Activated CD4-positive, alpha-beta T cell treated with anti-CD3 and anti-CD28 coated beads, Interleukin-2, amount 10 ng/mL, durations not matched to agents 7 days and 5 days (primary cell): ENCODE measurements at regions not wholly inside any gene's neighbourhood (a gene's known extent, or its start where the extent isn't known, plus 50 kb on each side); places are given as distances from the start of the nearest gene placed in this dataset.
"Not testable (repeated sequence)": the region's sequence is repeated elsewhere in the genome, so short reads cannot be mapped to it uniquely, and the experiment has no call there.

ENCODE experiments used
- CTCF ChIA-PET: fragments of 350-600 bp; sonication (Branson Sonifier 250); formaldehyde crosslinking; loops from one replicate; lab custom pipeline; 2021; ENCODE audit warnings: antibody characterized with exemption; lab: Charles Lee
- POLR2A ChIA-PET: fragments of 350-600 bp; sonication (Branson Sonifier 250); formaldehyde crosslinking; loops from one replicate; lab custom pipeline; 2021; ENCODE audit warnings: antibody characterized with exemption; lab: Charles Lee
- DNase-seq: peaks from one replicate; pipeline ENCODE4 v3.0.0-alpha.2; 2020
- H3K27ac Mint-ChIP-seq: one replicate; pipeline ENCODE4 v1.8.0; 2021; ENCODE audit warnings: mild to moderate bottlenecking, moderate library complexity, mixed read lengths
- H3K27me3 Mint-ChIP-seq: one replicate; pipeline ENCODE4 v1.8.0; 2021; ENCODE audit warnings: mixed read lengths
- H3K36me3 Mint-ChIP-seq: one replicate; pipeline ENCODE4 v1.8.0; 2021; ENCODE audit warnings: low read depth, mixed read lengths
- H3K4me1 Mint-ChIP-seq: one replicate; pipeline ENCODE4 v1.8.0; 2021; ENCODE audit warnings: mixed read lengths
- H3K4me3 Mint-ChIP-seq: one replicate; pipeline ENCODE4 v1.8.0; 2021; ENCODE audit warnings: mild to moderate bottlenecking, moderate library complexity, mixed read lengths
- H3K9me3 Mint-ChIP-seq: one replicate; pipeline ENCODE4 v1.8.0; 2021; ENCODE audit warnings: mixed read lengths

DNA sequence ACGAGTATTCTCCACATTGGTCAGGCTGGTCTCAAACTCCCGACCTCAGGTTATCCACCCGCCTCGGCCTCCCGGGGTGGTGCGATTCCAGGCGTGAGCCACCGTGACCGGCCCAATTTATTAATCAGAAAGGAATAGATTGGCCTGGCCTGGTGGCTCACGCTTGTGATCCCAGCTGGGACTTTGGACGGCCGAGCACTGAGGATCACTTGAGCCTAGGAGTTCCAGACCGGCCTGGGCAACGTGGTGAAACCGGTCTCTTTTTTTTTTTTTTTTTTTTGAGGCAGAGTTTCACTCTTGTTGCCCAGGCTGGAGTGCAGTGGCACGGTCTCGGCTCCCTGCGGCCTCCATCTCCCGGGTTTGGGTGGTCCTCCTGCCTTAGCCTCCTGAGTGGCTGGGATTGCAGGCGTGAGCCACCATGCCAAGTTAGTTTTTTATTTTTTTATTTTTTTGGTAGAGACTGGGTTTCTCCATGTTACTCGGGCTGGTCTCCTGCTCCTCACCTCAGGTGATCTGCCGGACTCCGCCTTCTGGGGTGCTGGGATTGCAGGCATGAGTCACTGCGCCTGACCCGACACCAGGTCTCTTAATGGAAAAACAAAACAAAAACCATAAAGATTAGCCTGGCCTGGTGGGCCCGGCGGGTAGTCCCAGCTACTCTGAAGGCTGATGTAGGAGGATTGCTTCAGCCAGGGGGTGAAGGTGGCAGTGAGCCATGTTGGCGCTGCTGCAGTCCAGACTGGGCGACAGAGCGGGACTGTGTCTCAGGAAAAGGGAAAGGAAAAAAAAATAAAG is 141.0 kb downstream of the GOLGA6L22 start:
- DNase-seq, H3K27ac Mint-ChIP-seq, H3K4me1 Mint-ChIP-seq, POLR2A ChIA-PET, H3K36me3 Mint-ChIP-seq, H3K4me3 Mint-ChIP-seq, H3K9me3 Mint-ChIP-seq, H3K27me3 Mint-ChIP-seq, CTCF ChIA-PET: not testable (repeated sequence)

DNA sequence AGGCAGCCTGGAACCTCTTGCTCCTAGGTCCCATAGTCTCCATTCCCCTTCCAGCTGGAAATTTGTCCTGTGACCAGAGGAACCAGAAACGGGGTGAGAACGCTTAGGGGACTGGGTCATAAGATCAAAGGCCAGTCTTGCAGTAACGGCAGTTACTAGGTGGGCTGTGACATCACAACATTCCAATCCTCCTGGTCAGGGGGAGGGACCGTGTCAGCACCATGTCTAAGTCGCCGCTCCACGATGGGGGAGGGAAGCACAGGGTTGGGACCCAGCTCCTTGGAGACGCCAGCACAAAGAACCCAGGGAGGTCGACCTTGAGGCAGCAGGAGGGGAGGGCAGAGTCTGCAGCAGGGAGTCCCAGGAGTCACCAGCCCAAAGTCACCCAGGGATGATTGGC is 158.3 kb downstream of the GOLGA6L22 start:
- H3K36me3 Mint-ChIP-seq, H3K27me3 Mint-ChIP-seq, POLR2A ChIA-PET, H3K4me3 Mint-ChIP-seq, H3K4me1 Mint-ChIP-seq, DNase-seq, H3K9me3 Mint-ChIP-seq, CTCF ChIA-PET, H3K27ac Mint-ChIP-seq: not testable (repeated sequence)

DNA sequence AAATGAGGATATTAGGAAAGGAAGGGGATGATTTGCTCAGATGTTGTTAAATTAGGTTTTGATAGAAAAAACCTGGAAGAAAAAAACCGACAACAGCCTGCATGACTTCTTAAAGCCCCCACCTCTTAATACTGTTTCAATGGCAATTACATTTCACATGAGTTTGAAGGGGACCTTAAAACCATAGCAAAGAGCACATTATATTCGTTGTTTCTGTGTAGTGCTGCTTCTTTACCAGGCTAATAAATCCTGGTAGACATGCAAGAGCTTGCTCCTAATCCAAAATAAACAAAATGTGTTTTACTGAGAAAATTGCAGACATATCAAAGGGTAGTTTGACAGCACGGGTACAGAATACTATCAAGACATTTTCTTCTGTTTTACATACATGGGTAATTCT is 154.7 kb upstream of the NIPA1 start:
- H3K9me3 Mint-ChIP-seq, H3K27ac Mint-ChIP-seq, CTCF ChIA-PET, DNase-seq, H3K27me3 Mint-ChIP-seq, POLR2A ChIA-PET, H3K4me1 Mint-ChIP-seq, H3K36me3 Mint-ChIP-seq, H3K4me3 Mint-ChIP-seq: not testable (repeated sequence)

DNA sequence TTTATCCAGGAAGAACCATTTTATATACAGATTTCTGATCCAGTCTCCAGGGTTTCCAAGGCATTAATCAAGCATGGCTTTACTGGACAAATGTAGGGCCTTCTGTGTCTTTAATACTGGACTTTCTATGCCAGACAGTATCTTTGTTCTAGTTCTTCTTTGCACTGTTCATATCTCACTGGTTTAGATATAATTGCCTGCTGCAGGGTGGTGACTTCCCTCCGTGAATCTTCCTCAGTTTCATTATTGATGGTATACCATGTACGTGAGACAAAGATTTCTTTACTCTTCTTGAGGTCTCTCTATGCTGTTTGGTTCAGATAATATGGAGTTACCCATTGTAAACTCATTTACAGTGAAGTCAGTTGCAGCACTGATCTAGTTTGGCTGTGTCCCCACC is 146.5 kb upstream of the NIPA1 start:
- H3K4me3 Mint-ChIP-seq, CTCF ChIA-PET, H3K4me1 Mint-ChIP-seq, H3K36me3 Mint-ChIP-seq, H3K27ac Mint-ChIP-seq, H3K9me3 Mint-ChIP-seq, POLR2A ChIA-PET, DNase-seq: not testable (repeated sequence)
- peaks cover 14% of the 10 kb centered on the region for H3K27me3 Mint-ChIP-seq

DNA sequence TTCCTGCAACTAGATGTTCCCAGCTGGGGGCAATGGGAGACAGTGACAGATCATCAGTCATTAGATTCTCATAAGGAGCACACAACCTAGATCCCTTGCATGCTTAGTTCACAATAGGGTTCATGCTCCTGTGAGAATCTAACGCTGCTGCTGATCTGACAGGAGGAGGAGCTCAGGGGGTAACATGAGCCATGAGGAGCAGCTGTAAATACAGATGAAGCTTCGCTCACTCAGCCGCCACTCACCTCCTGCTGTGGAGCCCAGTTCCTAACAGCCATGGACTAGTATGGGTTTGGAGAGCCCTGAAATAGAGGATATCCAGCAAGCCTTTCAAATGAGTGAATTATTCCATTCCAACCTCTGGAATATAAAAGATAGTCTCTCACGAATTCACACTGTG is 137.0 kb upstream of the NIPA1 start:
- peaks cover 25% of the 10 kb centered on the region for H3K27me3 Mint-ChIP-seq
- POLR2A ChIA-PET, DNase-seq, CTCF ChIA-PET, H3K27ac Mint-ChIP-seq, H3K4me1 Mint-ChIP-seq, H3K4me3 Mint-ChIP-seq, H3K36me3 Mint-ChIP-seq, H3K9me3 Mint-ChIP-seq: not testable (repeated sequence)

DNA sequence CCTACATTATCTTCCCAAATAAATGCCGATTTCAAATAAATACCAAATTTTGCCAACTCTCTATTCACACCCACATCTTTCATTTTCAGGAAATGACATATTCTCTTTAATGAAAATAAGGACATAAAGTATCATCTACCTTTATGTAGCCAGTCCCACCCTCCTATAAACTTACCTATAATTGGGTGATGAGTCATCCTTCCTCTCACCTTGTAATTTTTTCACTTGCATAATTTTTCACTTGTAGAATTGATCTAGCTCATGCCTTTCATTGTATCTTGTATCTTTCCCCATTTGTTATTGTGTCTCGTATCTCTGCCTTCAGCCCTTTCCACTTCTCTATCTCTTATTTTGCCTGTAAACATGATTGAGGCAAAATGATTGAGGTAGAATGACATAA is 135.3 kb upstream of the NIPA1 start:
- H3K27me3 Mint-ChIP-seq = peaks cover 25% of the 10 kb centered on the region
- H3K9me3 Mint-ChIP-seq, CTCF ChIA-PET, H3K4me3 Mint-ChIP-seq, POLR2A ChIA-PET, H3K36me3 Mint-ChIP-seq, H3K27ac Mint-ChIP-seq, H3K4me1 Mint-ChIP-seq, DNase-seq: not testable (repeated sequence)

DNA sequence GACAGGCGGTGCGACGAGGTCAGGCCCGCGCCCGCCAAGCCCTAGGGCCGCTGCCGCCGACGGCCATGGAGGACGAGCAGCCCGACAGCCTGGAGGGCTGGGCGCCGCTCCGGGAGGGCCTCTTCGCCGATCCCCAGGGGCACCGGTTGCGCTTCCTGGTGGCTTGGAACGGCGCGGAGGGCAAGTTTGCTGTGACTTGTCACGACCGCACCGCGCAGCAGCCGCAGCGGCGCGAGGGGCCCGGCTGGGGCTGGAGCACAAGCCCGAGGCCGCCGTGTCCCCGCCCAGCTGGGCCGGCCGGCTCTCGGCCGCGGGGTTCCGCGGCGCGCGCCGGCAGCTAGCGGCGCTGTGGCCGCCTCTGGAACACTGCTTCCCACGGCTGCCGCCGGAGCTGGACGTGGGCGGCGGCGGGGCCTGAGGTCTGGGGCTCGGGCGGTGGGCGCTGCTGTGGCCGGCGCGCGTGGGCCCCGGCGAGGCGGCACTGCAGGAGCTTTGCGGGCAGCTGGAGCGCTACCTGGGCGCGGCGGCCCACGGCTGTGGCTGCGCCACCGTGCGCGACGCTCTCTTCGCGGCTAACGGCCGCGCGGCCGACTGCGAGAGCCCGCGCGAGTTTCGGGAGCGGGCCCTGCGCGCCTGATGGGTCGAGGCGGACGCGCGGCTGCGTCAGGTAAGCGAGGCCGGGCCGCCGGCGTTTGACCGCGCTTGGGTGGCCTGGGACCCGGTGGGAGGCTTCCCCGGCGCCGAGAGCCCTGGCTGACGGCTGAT is 122.0 kb upstream of the NIPA1 start:
- H3K9me3 Mint-ChIP-seq, POLR2A ChIA-PET, H3K36me3 Mint-ChIP-seq, CTCF ChIA-PET: not testable (repeated sequence)
- Mint-ChIP-seq H3K4me3 (peak overlapping the region; percentile 78), H3K27ac (peak overlapping the region; percentile 88), H3K4me1 (peaks cover 16% of the 10 kb centered on the region), H3K27me3 (peaks cover 15% of the 10 kb centered on the region)
- peak; percentile 30 for DNase-seq

DNA sequence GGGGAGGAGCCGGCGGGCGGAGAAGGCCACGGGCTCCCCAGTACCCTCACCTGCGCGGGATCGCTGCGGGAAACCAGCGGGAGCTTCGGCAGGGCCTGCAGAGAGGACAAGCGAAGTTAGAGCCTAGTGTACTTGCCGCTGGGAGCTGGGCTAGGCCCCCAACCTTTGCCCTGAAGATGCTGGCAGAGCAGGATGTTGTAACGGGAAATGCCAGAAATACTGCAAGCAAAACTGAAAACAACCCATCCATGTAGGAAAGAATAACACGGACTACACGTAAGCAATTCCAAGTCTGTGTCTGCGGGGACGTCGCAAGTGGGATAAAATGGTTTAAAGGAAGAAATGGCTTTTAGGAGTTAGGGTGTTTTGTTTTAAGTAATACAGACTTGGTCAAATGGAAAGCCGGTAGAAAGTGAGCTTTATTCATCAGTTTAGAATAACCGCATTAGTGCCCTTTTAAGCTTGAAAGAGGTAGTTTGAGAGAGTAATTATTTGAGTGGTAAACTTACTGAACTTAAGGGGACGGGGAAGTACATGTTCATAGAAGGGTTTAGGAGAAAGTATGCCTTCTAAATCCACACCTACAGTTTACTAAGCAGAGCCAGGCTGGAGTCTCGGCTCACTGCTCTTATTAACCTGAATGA is 121.3 kb upstream of the NIPA1 start:
- Mint-ChIP-seq H3K27me3 (peaks cover 15% of the 10 kb centered on the region), H3K27ac (peak overlapping the region; percentile 88), H3K4me3 (peak overlapping the region; percentile 78), H3K4me1 (peaks cover 16% of the 10 kb centered on the region)
- peak; percentile 20 for DNase-seq
- H3K36me3 Mint-ChIP-seq, H3K9me3 Mint-ChIP-seq, POLR2A ChIA-PET, CTCF ChIA-PET: not testable (repeated sequence)

DNA sequence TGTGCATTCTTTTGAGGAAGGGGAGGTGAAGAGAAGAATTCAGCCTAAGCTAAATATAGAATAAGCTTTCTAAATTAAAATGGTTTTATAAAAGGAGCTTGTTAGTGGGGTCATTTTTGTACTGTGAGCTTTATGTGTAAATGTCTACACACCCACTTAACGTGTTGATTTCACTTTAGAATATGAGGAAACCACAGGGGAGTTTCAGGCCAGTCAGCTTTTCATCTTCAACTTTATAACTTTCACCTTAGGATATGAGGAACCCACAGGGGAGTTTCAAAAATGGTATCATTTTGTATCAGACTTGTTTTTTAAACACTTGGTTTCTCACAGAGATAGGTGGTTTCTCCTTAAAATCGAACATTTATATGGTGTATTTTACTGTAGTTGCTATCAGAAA is 120.7 kb upstream of the NIPA1 start:
- H3K36me3 Mint-ChIP-seq, CTCF ChIA-PET, H3K9me3 Mint-ChIP-seq, POLR2A ChIA-PET: not testable (repeated sequence)
- Mint-ChIP-seq H3K27me3 (peaks cover 15% of the 10 kb centered on the region), H3K27ac (peak overlapping the region; percentile 88), H3K4me1 (peaks cover 16% of the 10 kb centered on the region), H3K4me3 (peak overlapping the region; percentile 78)
- DNase-seq = peak; percentile 34

DNA sequence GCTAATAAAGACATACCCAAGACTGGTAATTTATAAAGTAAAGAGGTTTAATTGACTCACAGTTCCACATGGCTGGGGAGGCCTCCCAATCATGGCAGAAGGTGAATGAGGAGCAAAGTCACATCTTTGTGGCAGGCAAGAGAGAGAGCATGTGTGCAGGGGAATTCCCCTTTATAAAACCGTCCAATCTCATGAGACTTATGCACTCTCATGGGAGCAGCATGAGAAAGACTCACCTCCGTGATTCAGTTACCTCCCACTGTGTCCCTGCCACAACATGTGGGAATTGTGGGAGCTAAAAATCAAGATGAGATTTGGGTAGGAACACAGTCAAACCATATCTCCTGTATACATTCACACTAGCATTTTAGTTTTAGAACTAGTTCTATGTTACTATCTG is 101.7 kb upstream of the NIPA1 start:
- H3K4me3 Mint-ChIP-seq, POLR2A ChIA-PET, CTCF ChIA-PET, H3K9me3 Mint-ChIP-seq, H3K27ac Mint-ChIP-seq, H3K36me3 Mint-ChIP-seq, DNase-seq, H3K27me3 Mint-ChIP-seq, H3K4me1 Mint-ChIP-seq: not testable (repeated sequence)

DNA sequence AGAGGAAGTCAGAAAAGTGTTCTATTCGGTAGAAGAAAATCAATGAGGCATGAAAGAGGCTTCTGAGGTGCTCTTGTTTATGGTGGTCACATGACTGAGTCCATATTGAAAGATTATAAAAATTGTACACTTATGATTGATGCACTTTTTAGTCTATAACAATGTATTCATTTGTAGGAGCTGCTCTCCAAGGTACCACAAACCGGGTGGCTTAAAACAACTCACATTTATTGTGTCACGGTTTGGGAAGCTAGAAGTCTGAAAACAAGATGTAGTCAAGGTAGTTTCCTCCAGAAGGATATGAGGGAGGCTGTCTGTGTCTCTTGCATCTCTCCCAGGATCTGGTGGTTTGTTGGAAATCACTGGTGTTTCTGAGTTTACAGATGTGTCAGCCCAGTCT is 86.6 kb upstream of the NIPA1 start:
- POLR2A ChIA-PET, H3K4me3 Mint-ChIP-seq, DNase-seq, CTCF ChIA-PET, H3K9me3 Mint-ChIP-seq, H3K36me3 Mint-ChIP-seq, H3K27ac Mint-ChIP-seq, H3K27me3 Mint-ChIP-seq, H3K4me1 Mint-ChIP-seq: not testable (repeated sequence)

DNA sequence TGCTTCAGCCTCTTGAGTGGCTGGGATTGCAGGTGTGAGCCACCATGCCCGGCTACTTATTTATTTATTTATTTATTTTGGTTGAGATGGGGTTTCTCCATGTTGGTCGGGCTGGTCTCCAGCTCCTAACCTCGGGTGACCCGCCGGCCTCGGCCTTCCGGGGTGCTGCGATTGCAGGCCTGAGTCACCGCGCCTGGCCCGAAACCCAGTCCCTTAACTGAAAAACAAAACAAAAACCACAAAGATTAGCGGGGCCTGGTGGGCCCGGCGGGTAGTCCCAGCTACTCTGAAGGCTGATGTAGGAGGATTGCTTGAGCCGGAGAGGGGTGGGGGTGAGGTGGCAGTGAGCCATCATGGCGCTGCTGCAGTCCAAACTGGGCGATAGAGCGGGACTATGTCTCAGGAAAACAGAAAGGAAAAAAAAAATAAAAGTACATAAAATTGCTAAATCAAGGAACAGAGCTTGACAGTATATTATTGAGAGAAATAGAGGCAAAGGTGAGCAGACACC is 75.6 kb upstream of the NIPA1 start:
- CTCF ChIA-PET, DNase-seq, H3K4me1 Mint-ChIP-seq, H3K4me3 Mint-ChIP-seq, H3K9me3 Mint-ChIP-seq, H3K27ac Mint-ChIP-seq, POLR2A ChIA-PET, H3K36me3 Mint-ChIP-seq: not testable (repeated sequence)
- H3K27me3 Mint-ChIP-seq = peaks cover 28% of the 10 kb centered on the region

DNA sequence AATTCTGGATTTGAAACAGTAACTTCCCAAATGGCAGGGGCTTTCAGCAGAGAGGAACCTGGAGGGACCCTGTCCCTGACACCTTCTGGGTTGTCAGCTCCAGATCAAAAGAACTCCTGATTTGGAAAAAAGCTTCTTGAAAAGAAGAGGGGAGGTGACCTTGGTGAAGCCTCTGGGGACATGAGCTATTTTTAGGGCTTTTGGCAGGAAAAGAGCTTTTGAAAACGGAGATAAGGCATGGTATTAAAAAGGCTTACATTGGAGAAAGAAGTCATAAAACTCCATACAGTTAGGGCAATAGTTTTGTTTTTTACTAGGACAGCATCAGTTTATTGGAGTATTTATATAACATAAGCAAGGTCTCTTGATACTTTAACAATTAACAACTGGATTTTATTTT is 72.5 kb upstream of the NIPA1 start:
- not testable (repeated sequence) for H3K27ac Mint-ChIP-seq

More for the DNA sequence above, 72.5 kb upstream of the NIPA1 start:
- CTCF ChIA-PET, POLR2A ChIA-PET, H3K36me3 Mint-ChIP-seq, H3K9me3 Mint-ChIP-seq, H3K4me3 Mint-ChIP-seq, H3K4me1 Mint-ChIP-seq, DNase-seq: not testable (repeated sequence)
- peaks cover 40% of the 10 kb centered on the region for H3K27me3 Mint-ChIP-seq
